ENCODE measurements at regions not wholly inside any gene's neighbourhood (a gene's known extent, or its start where the extent isn't known, plus 50 kb on each side); places are given as distances from the start of the nearest gene placed in this dataset.

GRCh38 chr4:130054908-130055307, 959.0 kb downstream of the C4orf33 start:
- TF ChIP-seq CTCF (IDR thresholded peaks at IDR 0.05) (no peak), POLR2A (IDR thresholded peaks at IDR 0.05) (no peak)

All from testis (tissue), 2 donors.